MCF 10A (cell line): ENCODE measurements at regions not wholly inside any gene's neighbourhood (a gene's known extent, or its start where the extent isn't known, plus 50 kb on each side); places are given as distances from the start of the nearest gene placed in this dataset.

Experiments
- BruUV-seq: library from RNA; stranded (reverse); fragments of 400-500 nt; replicated peaks from 2 replicates; lab custom pipeline; 2021; lab: Mats Ljungman, UMichigan
- CTCF ChIA-PET: fragments of 300-600 bp; sonication (Branson Sonifier 250); formaldehyde crosslinking; extraction: SDS; loops from one replicate; lab custom pipeline; 2021; ENCODE audit warnings: antibody characterized with exemption, inconsistent platforms; lab: Yijun Ruan, JAX
- POLR2A ChIA-PET: fragments of 300-600, 350-650 bp; sonication (Branson Sonifier 250); formaldehyde crosslinking; extraction: SDS; loops from one replicate; lab custom pipeline; 2020; ENCODE audit warnings: antibody characterized with exemption, inconsistent platforms; lab: Yijun Ruan, JAX
- DNase-seq: peaks from one replicate; pipeline ENCODE4 v3.0.0-alpha.2; 2018; ENCODE audit not compliant: unreplicated experiment
- H3K27ac Mint-ChIP-seq: one replicate; pipeline ENCODE4 v1.8.0; 2022; ENCODE audit warnings: mild to moderate bottlenecking, low read depth, mixed read lengths; ENCODE audit not compliant: unreplicated experiment
- H3K27me3 Mint-ChIP-seq: one replicate; pipeline ENCODE4 v1.8.0; 2022; ENCODE audit warnings: mixed read lengths; ENCODE audit not compliant: insufficient read depth, unreplicated experiment
- H3K36me3 Mint-ChIP-seq: one replicate; pipeline ENCODE4 v1.8.0; 2022; ENCODE audit warnings: mild to moderate bottlenecking, moderate library complexity, mixed read lengths; ENCODE audit not compliant: insufficient read depth, unreplicated experiment
- H3K4me1 Mint-ChIP-seq: one replicate; pipeline ENCODE4 v1.8.0; 2022; ENCODE audit warnings: mixed read lengths; ENCODE audit not compliant: insufficient read depth, unreplicated experiment
- H3K4me3 Mint-ChIP-seq: one replicate; pipeline ENCODE4 v1.8.0; 2022; ENCODE audit warnings: mild to moderate bottlenecking, moderate library complexity, mixed read lengths; ENCODE audit not compliant: unreplicated experiment
- H3K9me3 Mint-ChIP-seq: one replicate; pipeline ENCODE4 v1.8.0; 2022; ENCODE audit warnings: mixed read lengths; ENCODE audit not compliant: unreplicated experiment
- intact Hi-C: fragments of 100-400 bp; cut with micrococcal nuclease; formaldehyde crosslinking; loops from 2 replicates; pipeline ENCODE4 v1.14.1; 2022
- TF ChIP-seq, protein P1 (sequence below): fragments of 200-600 bp; IDR thresholded peaks from one replicate; pipeline ENCODE4 v1.8.0; 2022; ENCODE audit warnings: antibody characterized with exemption, mild to moderate bottlenecking; ENCODE audit not compliant: unreplicated experiment

- no peak for DNase-seq
- intact Hi-C loops = loop anchor here (5.0 kb wide), 1 partner anchor 40 kb away; no protein-coding TSS in a partner anchor
- H3K27me3 Mint-ChIP-seq = no peaks in the 10 kb centered on the region
- H3K36me3 Mint-ChIP-seq = peaks cover 7% of the 10 kb centered on the region
- TF ChIP-seq, protein P1, sequence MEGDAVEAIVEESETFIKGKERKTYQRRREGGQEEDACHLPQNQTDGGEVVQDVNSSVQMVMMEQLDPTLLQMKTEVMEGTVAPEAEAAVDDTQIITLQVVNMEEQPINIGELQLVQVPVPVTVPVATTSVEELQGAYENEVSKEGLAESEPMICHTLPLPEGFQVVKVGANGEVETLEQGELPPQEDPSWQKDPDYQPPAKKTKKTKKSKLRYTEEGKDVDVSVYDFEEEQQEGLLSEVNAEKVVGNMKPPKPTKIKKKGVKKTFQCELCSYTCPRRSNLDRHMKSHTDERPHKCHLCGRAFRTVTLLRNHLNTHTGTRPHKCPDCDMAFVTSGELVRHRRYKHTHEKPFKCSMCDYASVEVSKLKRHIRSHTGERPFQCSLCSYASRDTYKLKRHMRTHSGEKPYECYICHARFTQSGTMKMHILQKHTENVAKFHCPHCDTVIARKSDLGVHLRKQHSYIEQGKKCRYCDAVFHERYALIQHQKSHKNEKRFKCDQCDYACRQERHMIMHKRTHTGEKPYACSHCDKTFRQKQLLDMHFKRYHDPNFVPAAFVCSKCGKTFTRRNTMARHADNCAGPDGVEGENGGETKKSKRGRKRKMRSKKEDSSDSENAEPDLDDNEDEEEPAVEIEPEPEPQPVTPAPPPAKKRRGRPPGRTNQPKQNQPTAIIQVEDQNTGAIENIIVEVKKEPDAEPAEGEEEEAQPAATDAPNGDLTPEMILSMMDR = no peak
- H3K9me3 Mint-ChIP-seq = no peaks in the 10 kb centered on the region
- no TSS peak for BruUV-seq
- CTCF ChIA-PET = interaction anchor here (0.7 to 1.2 kb wide), 2 partner anchors 56 to 68 kb away, joined by 3 read pairs; no protein-coding TSS in a partner anchor
- H3K4me1 Mint-ChIP-seq = peaks cover 24% of the 10 kb centered on the region
- POLR2A ChIA-PET = interaction anchor here (0.6 kb wide), 1 partner anchor 24 kb away, joined by 3 read pairs; no protein-coding TSS in a partner anchor
- H3K4me3 Mint-ChIP-seq = no peak overlapping the region
- H3K27ac Mint-ChIP-seq = no peak overlapping the region
Observed at GRCh38 chr2:47266939-47267710, 90.8 kb upstream of the CALM2 start.

DNA sequence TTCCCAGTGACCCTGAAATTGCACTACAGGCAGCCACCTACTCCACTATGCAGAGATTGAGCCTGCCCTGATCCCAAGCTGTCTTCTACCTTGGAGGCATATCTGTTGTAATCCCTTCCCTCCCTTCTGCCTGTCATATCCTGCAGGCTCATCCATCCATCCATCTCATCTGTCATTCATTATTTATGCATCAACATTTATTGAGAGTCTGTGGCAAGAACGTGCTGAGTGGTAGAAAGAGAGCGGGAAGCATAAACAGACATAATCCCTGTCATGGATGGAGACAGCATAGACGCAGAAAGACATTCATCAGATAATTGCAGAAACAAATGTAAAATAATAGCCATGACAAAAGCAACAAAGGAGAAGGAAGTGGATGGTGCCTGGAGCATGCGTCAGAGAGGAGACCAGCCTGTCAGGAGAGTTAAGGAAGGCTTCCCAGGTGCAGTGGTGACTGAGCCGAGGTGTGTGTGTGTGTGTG, 89.5 kb upstream of the CALM2 start:
- ChIA-PET POLR2A (no interaction called here), CTCF (no interaction called here)
- Mint-ChIP-seq H3K36me3 (peaks cover 7% of the 10 kb centered on the region), H3K27me3 (no peaks in the 10 kb centered on the region), H3K27ac (no peak overlapping the region), H3K4me3 (no peak overlapping the region), H3K9me3 (no peaks in the 10 kb centered on the region), H3K4me1 (peaks cover 16% of the 10 kb centered on the region)
- no TSS peak for BruUV-seq
- TF ChIP-seq, protein P1 = no peak
- DNase-seq = no peak
- intact Hi-C loops = loop anchor here (5.0 kb wide), 1 partner anchor 38 kb away; no protein-coding TSS in a partner anchor

GRCh38 chr2:47265158-47265557, 88.8 kb upstream of the CALM2 start:
- H3K4me1 Mint-ChIP-seq = peaks cover 14% of the 10 kb centered on the region
- H3K27ac Mint-ChIP-seq = no peak overlapping the region
- POLR2A ChIA-PET = no interaction called here
- intact Hi-C loops = loop anchor here (5.0 kb wide), 1 partner anchor 38 kb away; no protein-coding TSS in a partner anchor
- H3K27me3 Mint-ChIP-seq = no peaks in the 10 kb centered on the region
- peaks cover 2% of the 10 kb centered on the region for H3K36me3 Mint-ChIP-seq
- CTCF ChIA-PET = interaction anchor here (0.7 kb wide), 1 partner anchor 58 kb away, joined by 3 read pairs; no protein-coding TSS in a partner anchor
- no peaks in the 10 kb centered on the region for H3K9me3 Mint-ChIP-seq
- TF ChIP-seq, protein P1 = no peak
- DNase-seq = no peak
- H3K4me3 Mint-ChIP-seq = no peak overlapping the region
- no TSS peak for BruUV-seq

DNA sequence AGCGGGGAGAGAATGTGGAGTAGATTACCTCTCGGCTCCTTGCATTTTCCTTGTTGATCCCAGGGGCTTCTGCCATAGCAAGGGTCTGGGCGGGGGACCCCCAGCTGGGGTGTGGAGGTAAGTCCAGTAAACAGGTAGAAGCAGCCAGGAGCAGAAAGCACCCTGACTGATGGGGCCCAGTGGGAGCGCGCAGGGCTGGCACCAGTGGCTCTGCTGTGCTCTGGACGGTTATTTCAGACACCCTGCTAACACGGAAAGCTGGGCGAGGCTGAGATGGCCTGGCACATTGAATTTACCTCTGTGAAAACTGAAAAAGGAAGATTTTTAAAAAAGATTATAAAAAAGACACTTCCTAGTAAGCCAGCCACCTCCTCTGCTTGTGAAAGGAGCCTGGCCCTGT, 88.4 kb upstream of the CALM2 start:
- Mint-ChIP-seq H3K27ac (no peak overlapping the region), H3K9me3 (no peaks in the 10 kb centered on the region), H3K36me3 (no peaks in the 10 kb centered on the region), H3K4me3 (no peak overlapping the region), H3K27me3 (no peaks in the 10 kb centered on the region), H3K4me1 (peaks cover 9% of the 10 kb centered on the region)
- intact Hi-C loops = loop anchor here (5.0 kb wide), 1 partner anchor 37 kb away; no protein-coding TSS in a partner anchor
- POLR2A ChIA-PET = no interaction called here
- CTCF ChIA-PET = interaction anchor here (0.7 to 1.1 kb wide), 2 partner anchors 46 to 59 kb away, joined by 3 read pairs; no protein-coding TSS in a partner anchor
- TF ChIP-seq, protein P1 = no peak
- BruUV-seq = no TSS peak
- DNase-seq = no peak
